ENCODE measurements at regions not wholly inside any gene's neighbourhood (a gene's known extent, or its start where the extent isn't known, plus 50 kb on each side); places are given as distances from the start of the nearest gene placed in this dataset.

GRCh38 chr11:39972461-39972860, 1487.0 kb downstream of the LRRC4C start:
- no peaks in the 10 kb centered on the region for H3K4me1 ChIP-seq (replicated peaks in 1 of 2)
- H3K4me3 ChIP-seq: no peak overlapping the region
- ATAC-seq (replicated peaks in 6 of 8): no peak
- in situ Hi-C loops (cut with MboI; ENCODE audit: low pct_unique_long_range_greater_than_20kb in 2 of 9, low sequenced_read_pairs in 9 of 9, unreplicated experiment in 9 of 9): no loop called here
- H3K27ac ChIP-seq: no peak overlapping the region
- 17 to 95% (median 81%) methylated on average over 1 to 5 of the region's 5 CpGs; no CpG with 5 or more reads in 1 of the 10 experiments for WGBS, 10 experiments

- 24 to 100% (median 86%) methylated on average over 1 to 3 of the region's 3 CpGs for WGBS, 10 experiments
- ATAC-seq (replicated peaks in 6 of 8): no peak
- no peaks in the 10 kb centered on the region for H3K4me1 ChIP-seq (replicated peaks in 1 of 2)
- no peak overlapping the region for H3K27ac ChIP-seq
- no peak overlapping the region for H3K4me3 ChIP-seq
- in situ Hi-C loops (cut with MboI; ENCODE audit: low pct_unique_long_range_greater_than_20kb in 2 of 9, low sequenced_read_pairs in 9 of 9, unreplicated experiment in 9 of 9): no loop called here
Measured at GRCh38 chr11:39971938-39972337, 1487.5 kb downstream of the LRRC4C start.

- no peaks in the 10 kb centered on the region for H3K4me1 ChIP-seq (replicated peaks in 1 of 2)
- no peak overlapping the region for H3K27ac ChIP-seq
- WGBS, 10 experiments: 34 to 100% (median 75%) methylated on average over 1 to 5 of the region's 5 CpGs; no CpG with 5 or more reads in 4 of the 10 experiments
- in situ Hi-C loops (cut with MboI; ENCODE audit: low pct_unique_long_range_greater_than_20kb in 2 of 9, low sequenced_read_pairs in 9 of 9, unreplicated experiment in 9 of 9): no loop called here
- ATAC-seq (replicated peaks in 6 of 8): no peak
- H3K4me3 ChIP-seq: no peak overlapping the region
Measured at GRCh38 chr11:39968071-39968470, 1491.4 kb downstream of the LRRC4C start.

- ATAC-seq (replicated peaks in 6 of 8): no peak
- WGBS, 10 experiments: 79 to 86% methylated on average over 1 to 2 of the region's 5 CpGs; no CpG with 5 or more reads in 8 of the 10 experiments
- H3K27ac ChIP-seq: no peak overlapping the region
Measured at GRCh38 chr11:39965701-39966100, 1493.8 kb downstream of the LRRC4C start.

GRCh38 chr11:39960206-39960605, 1499.2 kb downstream of the LRRC4C start:
- in situ Hi-C loops (cut with MboI; ENCODE audit: low pct_unique_long_range_greater_than_20kb in 2 of 9, low sequenced_read_pairs in 9 of 9, unreplicated experiment in 9 of 9): no loop called here
- H3K4me3 ChIP-seq: no peak overlapping the region
- no peak for ATAC-seq (replicated peaks in 6 of 8)
- no peaks in the 10 kb centered on the region for H3K4me1 ChIP-seq (replicated peaks in 1 of 2)
- WGBS, 10 experiments: 0 to 92% (median 60%) methylated on average over 1 to 6 of the region's 6 CpGs; no CpG with 5 or more reads in 1 of the 10 experiments
- no peak overlapping the region for H3K27ac ChIP-seq

More at GRCh38 chr11:39965701-39966100, 1493.8 kb downstream of the LRRC4C start:
- in situ Hi-C loops (cut with MboI; ENCODE audit: low pct_unique_long_range_greater_than_20kb in 2 of 9, low sequenced_read_pairs in 9 of 9, unreplicated experiment in 9 of 9): no loop called here
- no peaks in the 10 kb centered on the region for H3K4me1 ChIP-seq (replicated peaks in 1 of 2)
- H3K4me3 ChIP-seq: no peak overlapping the region

- no peaks in the 10 kb centered on the region for H3K4me1 ChIP-seq (replicated peaks in 1 of 2)
- no peak overlapping the region for H3K27ac ChIP-seq
- H3K4me3 ChIP-seq: no peak overlapping the region
- in situ Hi-C loops (cut with MboI; ENCODE audit: low pct_unique_long_range_greater_than_20kb in 2 of 9, low sequenced_read_pairs in 9 of 9, unreplicated experiment in 9 of 9): no loop called here
- no peak for ATAC-seq (replicated peaks in 6 of 8)
- 15 to 100% (median 87%) methylated on average over 1 to 3 of the region's 3 CpGs; no CpG with 5 or more reads in 5 of the 10 experiments for WGBS, 10 experiments
Measured at GRCh38 chr11:39932966-39933365, 1526.5 kb downstream of the LRRC4C start.

GRCh38 chr11:39917256-39917655, 1542.2 kb downstream of the LRRC4C start:
- H3K4me1 ChIP-seq (replicated peaks in 1 of 2): no peaks in the 10 kb centered on the region
- 0 to 100% (median 20%) methylated on average over 1 to 3 of the region's 3 CpGs; no CpG with 5 or more reads in 1 of the 10 experiments for WGBS, 10 experiments

GRCh38 chr11:39910087-39910486, 1549.4 kb downstream of the LRRC4C start:
- in situ Hi-C loops (cut with MboI; ENCODE audit: low pct_unique_long_range_greater_than_20kb in 2 of 9, low sequenced_read_pairs in 9 of 9, unreplicated experiment in 9 of 9): no loop called here
- ATAC-seq (replicated peaks in 6 of 8): no peak
- Histone ChIP-seq H3K4me3 (no peak overlapping the region), H3K27ac (no peak overlapping the region), H3K4me1 (replicated peaks in 1 of 2) (no peaks in the 10 kb centered on the region)

More at GRCh38 chr11:39917256-39917655, 1542.2 kb downstream of the LRRC4C start:
- no peak overlapping the region for H3K4me3 ChIP-seq
- no peak for ATAC-seq (replicated peaks in 6 of 8)
- in situ Hi-C loops (cut with MboI; ENCODE audit: low pct_unique_long_range_greater_than_20kb in 2 of 9, low sequenced_read_pairs in 9 of 9, unreplicated experiment in 9 of 9): no loop called here
- H3K27ac ChIP-seq: no peak overlapping the region

- WGBS, 10 experiments: 0 to 100% (median 79%) methylated on average over 1 to 3 of the region's 3 CpGs
- H3K27ac ChIP-seq: no peak overlapping the region
- no peak overlapping the region for H3K4me3 ChIP-seq
- no peaks in the 10 kb centered on the region for H3K4me1 ChIP-seq (replicated peaks in 1 of 2)
- in situ Hi-C loops (cut with MboI; ENCODE audit: low pct_unique_long_range_greater_than_20kb in 2 of 9, low sequenced_read_pairs in 9 of 9, unreplicated experiment in 9 of 9): no loop called here
- ATAC-seq (replicated peaks in 6 of 8): no peak
Measured at GRCh38 chr11:39860931-39861330, 1598.5 kb downstream of the LRRC4C start.

GRCh38 chr11:39817241-39817640, 1642.2 kb downstream of the LRRC4C start:
- in situ Hi-C loops (cut with MboI; ENCODE audit: low pct_unique_long_range_greater_than_20kb in 2 of 9, low sequenced_read_pairs in 9 of 9, unreplicated experiment in 9 of 9): no loop called here
- WGBS, 10 experiments: 0 to 100% (median 50%) methylated on average over 1 to 2 of the region's 2 CpGs; no CpG with 5 or more reads in 1 of the 10 experiments
- H3K4me3 ChIP-seq: no peak overlapping the region

GRCh38 chr11:39810358-39810757, 1649.1 kb downstream of the LRRC4C start:
- Histone ChIP-seq H3K27ac (no peak overlapping the region), H3K4me1 (replicated peaks in 1 of 2) (no peaks in the 10 kb centered on the region), H3K4me3 (no peak overlapping the region)
- in situ Hi-C loops (cut with MboI; ENCODE audit: low pct_unique_long_range_greater_than_20kb in 2 of 9, low sequenced_read_pairs in 9 of 9, unreplicated experiment in 9 of 9): no loop called here
- WGBS, 10 experiments: 5 to 100% (median 50%) methylated on average over 1 to 4 of the region's 4 CpGs; no CpG with 5 or more reads in 6 of the 10 experiments
- no peak for ATAC-seq (replicated peaks in 6 of 8)

More at GRCh38 chr11:39817241-39817640, 1642.2 kb downstream of the LRRC4C start:
- no peak overlapping the region for H3K27ac ChIP-seq
- ATAC-seq (replicated peaks in 6 of 8): peak in 1 of 8 experiments; percentile 24
- H3K4me1 ChIP-seq (replicated peaks in 1 of 2): peaks cover 0 to 6% of the 10 kb centered on the region in 2 donors

GRCh38 chr11:39809833-39810232, 1649.6 kb downstream of the LRRC4C start:
- Histone ChIP-seq H3K27ac (no peak overlapping the region), H3K4me3 (no peak overlapping the region), H3K4me1 (replicated peaks in 1 of 2) (no peaks in the 10 kb centered on the region)
- WGBS, 10 experiments: 0 to 100% (median 100%) methylated on average over 1 of the region's 1 CpG; no CpG with 5 or more reads in 7 of the 10 experiments
- ATAC-seq (replicated peaks in 6 of 8): no peak
- in situ Hi-C loops (cut with MboI; ENCODE audit: low pct_unique_long_range_greater_than_20kb in 2 of 9, low sequenced_read_pairs in 9 of 9, unreplicated experiment in 9 of 9): no loop called here

- in situ Hi-C loops (cut with MboI; ENCODE audit: low pct_unique_long_range_greater_than_20kb in 2 of 9, low sequenced_read_pairs in 9 of 9, unreplicated experiment in 9 of 9): no loop called here
- no peaks in the 10 kb centered on the region for H3K4me1 ChIP-seq (replicated peaks in 1 of 2)
- no peak overlapping the region for H3K27ac ChIP-seq
- 0 to 83% (median 17%) methylated on average over 1 of the region's 1 CpG; no CpG with 5 or more reads in 7 of the 10 experiments for WGBS, 10 experiments
- no peak overlapping the region for H3K4me3 ChIP-seq
- ATAC-seq (replicated peaks in 6 of 8): no peak
Measured at GRCh38 chr11:39807904-39808303, 1651.5 kb downstream of the LRRC4C start.

- WGBS, 10 experiments: 0 to 100% (median 67%) methylated on average over 1 of the region's 1 CpG; no CpG with 5 or more reads in 3 of the 10 experiments
- Histone ChIP-seq H3K4me3 (no peak overlapping the region), H3K27ac (no peak overlapping the region), H3K4me1 (replicated peaks in 1 of 2) (no peaks in the 10 kb centered on the region)
- in situ Hi-C loops (cut with MboI; ENCODE audit: low pct_unique_long_range_greater_than_20kb in 2 of 9, low sequenced_read_pairs in 9 of 9, unreplicated experiment in 9 of 9): no loop called here
- no peak for ATAC-seq (replicated peaks in 6 of 8)
Measured at GRCh38 chr11:39806652-39807051, 1652.8 kb downstream of the LRRC4C start.
